ENCODE measurements at regions not wholly inside any gene's neighbourhood (a gene's known extent, or its start where the extent isn't known, plus 50 kb on each side); places are given as distances from the start of the nearest gene placed in this dataset.

GRCh38 chr17:77768248-77768852 is 190.2 kb upstream of the TNRC6C start:
- no peak overlapping the region for H3K4me2 ChIP-seq (ENCODE audit: insufficient read depth, low read length)
- no peak overlapping the region for H2AFZ ChIP-seq (ENCODE audit: low read length)
- no peaks in the 10 kb centered on the region for H3K79me2 ChIP-seq (ENCODE audit: insufficient read depth, low read length)
- no peaks in the 10 kb centered on the region for H4K20me1 ChIP-seq (ENCODE audit: insufficient read depth, low read length)
- peaks cover 11% of the 10 kb centered on the region for H3K4me1 ChIP-seq (ENCODE audit: insufficient read depth, low read length)
- DNase-seq (ENCODE audit: insufficient read length, low spot score, missing footprints), result peak; percentile 87
- H3K36me3 ChIP-seq (ENCODE audit: insufficient read depth, low read length), result no peaks in the 10 kb centered on the region
- no peak overlapping the region for H3K27ac ChIP-seq (ENCODE audit: low read depth, low read length)
- no peak overlapping the region for H3K4me3 ChIP-seq (ENCODE audit: insufficient read depth, low read length)
- H3K27me3 ChIP-seq (ENCODE audit: insufficient read depth, low read length), result peaks cover 35% of the 10 kb centered on the region
- no peak for TF ChIP-seq CTCF (IDR thresholded peaks at IDR 0.05; ENCODE audit: extremely low read depth, low read depth, low read length)
- no peaks in the 10 kb centered on the region for H3K9me3 ChIP-seq (ENCODE audit: low read depth, low read length)

- peak; percentile 65 for DNase-seq (ENCODE audit: insufficient read length, low spot score, missing footprints)
- Histone ChIP-seq H3K79me2 (ENCODE audit: insufficient read depth, low read length) (no peaks in the 10 kb centered on the region), H4K20me1 (ENCODE audit: insufficient read depth, low read length) (no peaks in the 10 kb centered on the region), H3K27me3 (ENCODE audit: insufficient read depth, low read length) (peaks cover 28% of the 10 kb centered on the region), H2AFZ (ENCODE audit: low read length) (no peak overlapping the region), H3K4me3 (ENCODE audit: insufficient read depth, low read length) (no peak overlapping the region), H3K9me3 (ENCODE audit: low read depth, low read length) (no peaks in the 10 kb centered on the region), H3K4me1 (ENCODE audit: insufficient read depth, low read length) (peaks cover 11% of the 10 kb centered on the region), H3K27ac (ENCODE audit: low read depth, low read length) (no peak overlapping the region), H3K36me3 (ENCODE audit: insufficient read depth, low read length) (no peaks in the 10 kb centered on the region), H3K4me2 (ENCODE audit: insufficient read depth, low read length) (no peak overlapping the region)
- TF ChIP-seq CTCF (IDR thresholded peaks at IDR 0.05; ENCODE audit: extremely low read depth, low read depth, low read length), result no peak
Measured at GRCh38 chr17:77769215-77769614, 189.3 kb upstream of the TNRC6C start.

GRCh38 chr17:77769762-77770161 is 188.7 kb upstream of the TNRC6C start:
- no peak overlapping the region for H2AFZ ChIP-seq (ENCODE audit: low read length)
- no peak overlapping the region for H3K4me3 ChIP-seq (ENCODE audit: insufficient read depth, low read length)
- no peaks in the 10 kb centered on the region for H3K79me2 ChIP-seq (ENCODE audit: insufficient read depth, low read length)
- H3K27ac ChIP-seq (ENCODE audit: low read depth, low read length), result no peak overlapping the region
- peaks cover 11% of the 10 kb centered on the region for H3K4me1 ChIP-seq (ENCODE audit: insufficient read depth, low read length)
- no peak for TF ChIP-seq CTCF (IDR thresholded peaks at IDR 0.05; ENCODE audit: extremely low read depth, low read depth, low read length)
- DNase-seq (ENCODE audit: insufficient read length, low spot score, missing footprints), result peak; percentile 18
- H4K20me1 ChIP-seq (ENCODE audit: insufficient read depth, low read length), result no peaks in the 10 kb centered on the region
- H3K36me3 ChIP-seq (ENCODE audit: insufficient read depth, low read length), result no peaks in the 10 kb centered on the region
- H3K9me3 ChIP-seq (ENCODE audit: low read depth, low read length), result no peaks in the 10 kb centered on the region
- H3K4me2 ChIP-seq (ENCODE audit: insufficient read depth, low read length), result no peak overlapping the region
- peaks cover 23% of the 10 kb centered on the region for H3K27me3 ChIP-seq (ENCODE audit: insufficient read depth, low read length)

- Histone ChIP-seq H3K27ac (ENCODE audit: low read depth, low read length) (peak overlapping the region; percentile 56), H2AFZ (ENCODE audit: low read length) (no peak overlapping the region), H3K4me1 (ENCODE audit: insufficient read depth, low read length) (peaks cover 11% of the 10 kb centered on the region), H4K20me1 (ENCODE audit: insufficient read depth, low read length) (no peaks in the 10 kb centered on the region), H3K9me3 (ENCODE audit: low read depth, low read length) (no peaks in the 10 kb centered on the region), H3K27me3 (ENCODE audit: insufficient read depth, low read length) (peaks cover 20% of the 10 kb centered on the region), H3K36me3 (ENCODE audit: insufficient read depth, low read length) (no peaks in the 10 kb centered on the region), H3K4me2 (ENCODE audit: insufficient read depth, low read length) (no peak overlapping the region), H3K79me2 (ENCODE audit: insufficient read depth, low read length) (no peaks in the 10 kb centered on the region), H3K4me3 (ENCODE audit: insufficient read depth, low read length) (no peak overlapping the region)
- no peak for TF ChIP-seq CTCF (IDR thresholded peaks at IDR 0.05; ENCODE audit: extremely low read depth, low read depth, low read length)
- DNase-seq (ENCODE audit: insufficient read length, low spot score, missing footprints), result peak; percentile 99
Measured at GRCh38 chr17:77770331-77771105, 188.0 kb upstream of the TNRC6C start.
